ENCODE measurements at regions not wholly inside any gene's neighbourhood (a gene's known extent, or its start where the extent isn't known, plus 50 kb on each side); places are given as distances from the start of the nearest gene placed in this dataset.

- H4K5ac ChIP-seq (ENCODE audit: low read depth, low read length) = no peak overlapping the region
- ATAC-seq (ENCODE audit: low read depth) (no peak), DNase-seq (no peak)
- H2BK15ac ChIP-seq (ENCODE audit: low read depth, low read length) = no peak overlapping the region
- H3K4ac ChIP-seq (ENCODE audit: low read depth, low read length) = no peak overlapping the region
- dilution Hi-C loops (cut with HindIII; ENCODE audit: low sequenced_read_pairs, unreplicated experiment) (no loop called here), in situ Hi-C loops (cut with MboI; ENCODE audit: low sequenced_read_pairs) (no loop called here), intact Hi-C loops (cut with micrococcal nuclease) (no loop called here)
- no peak overlapping the region for H3K9ac ChIP-seq (ENCODE audit: low read depth, low read length)
- no peak overlapping the region for H2BK5ac ChIP-seq (ENCODE audit: low read depth, low read length, poor library complexity, severe bottlenecking)
- no peak overlapping the region for H3K23ac ChIP-seq (ENCODE audit: low read depth, low read length)
- no peaks in the 10 kb centered on the region for H3K36me3 ChIP-seq (ENCODE audit: control insufficient read depth, insufficient read depth, low read length)
- no peaks in the 10 kb centered on the region for H4K20me1 ChIP-seq (ENCODE audit: insufficient read depth, low read length)
- no peaks in the 10 kb centered on the region for H3K9me3 ChIP-seq (ENCODE audit: control insufficient read depth, insufficient read depth, low read length)
- ChIA-PET CTCF (no interaction called here), POLR2A (ENCODE audit: unreplicated experiment) (no interaction called here)
- no peak overlapping the region for H2BK120ac ChIP-seq (ENCODE audit: low read depth, low read length)
- H4K91ac ChIP-seq (ENCODE audit: insufficient read depth, low read depth, low read length) = no peak overlapping the region
- no peak overlapping the region for H3K4me2 ChIP-seq (ENCODE audit: low read depth, low read length)
- H2AK9ac ChIP-seq (replicated peaks; ENCODE audit: low read depth, low read length, poor library complexity) = no peak overlapping the region
- no peak overlapping the region for H4K8ac ChIP-seq (ENCODE audit: low read depth in 2 of 2, low read length in 2 of 2)
- H2BK20ac ChIP-seq (ENCODE audit: low read depth, low read length) = no peak overlapping the region
- WGBS, 2 experiments (ENCODE audit: extremely low coverage in 2 of 2, insufficient read length in 1 of 2) = 72% methylated on average over 5 of the region's 8 CpGs; no CpG with 5 or more reads in 1 of the 2 experiments
- H3K27me3 ChIP-seq (ENCODE audit: control insufficient read depth, insufficient read depth, low read length) = no peaks in the 10 kb centered on the region
- H3K9me1 ChIP-seq (ENCODE audit: insufficient read depth, low read length) = no peaks in the 10 kb centered on the region
- H3K56ac ChIP-seq (ENCODE audit: extremely low read depth, insufficient read depth, low read length) = no peak overlapping the region
- no peak overlapping the region for H3K18ac ChIP-seq (ENCODE audit: low read depth, low read length)
- no peak for TF ChIP-seq RFX5 (IDR thresholded peaks at IDR 0.05; ENCODE audit: low read depth, low read length)
- TF ChIP-seq CHD1 (IDR thresholded peaks at IDR 0.05; ENCODE audit: low read depth, low read length) = no peak
- TF ChIP-seq, protein P1, sequence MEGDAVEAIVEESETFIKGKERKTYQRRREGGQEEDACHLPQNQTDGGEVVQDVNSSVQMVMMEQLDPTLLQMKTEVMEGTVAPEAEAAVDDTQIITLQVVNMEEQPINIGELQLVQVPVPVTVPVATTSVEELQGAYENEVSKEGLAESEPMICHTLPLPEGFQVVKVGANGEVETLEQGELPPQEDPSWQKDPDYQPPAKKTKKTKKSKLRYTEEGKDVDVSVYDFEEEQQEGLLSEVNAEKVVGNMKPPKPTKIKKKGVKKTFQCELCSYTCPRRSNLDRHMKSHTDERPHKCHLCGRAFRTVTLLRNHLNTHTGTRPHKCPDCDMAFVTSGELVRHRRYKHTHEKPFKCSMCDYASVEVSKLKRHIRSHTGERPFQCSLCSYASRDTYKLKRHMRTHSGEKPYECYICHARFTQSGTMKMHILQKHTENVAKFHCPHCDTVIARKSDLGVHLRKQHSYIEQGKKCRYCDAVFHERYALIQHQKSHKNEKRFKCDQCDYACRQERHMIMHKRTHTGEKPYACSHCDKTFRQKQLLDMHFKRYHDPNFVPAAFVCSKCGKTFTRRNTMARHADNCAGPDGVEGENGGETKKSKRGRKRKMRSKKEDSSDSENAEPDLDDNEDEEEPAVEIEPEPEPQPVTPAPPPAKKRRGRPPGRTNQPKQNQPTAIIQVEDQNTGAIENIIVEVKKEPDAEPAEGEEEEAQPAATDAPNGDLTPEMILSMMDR (conservative IDR thresholded peaks at IDR 0.05; ENCODE audit: low read depth, low read length) = no peak
- TF ChIP-seq SMC3 (IDR thresholded peaks at IDR 0.05; ENCODE audit: low read depth, low read length) = no peak
- TF ChIP-seq ELK1 (IDR thresholded peaks at IDR 0.05; ENCODE audit: borderline replicate concordance, low read depth, low read length) = no peak
- no peak overlapping the region for H3K4me3 ChIP-seq (ENCODE audit: insufficient read depth, low read depth, low read length)
- BruUV-seq (replicated peaks) = no TSS peak
- H3K14ac ChIP-seq (replicated peaks; ENCODE audit: low read depth, low read length) = no peak overlapping the region
- H3K79me1 ChIP-seq (ENCODE audit: low read depth in 1 of 2, low read length in 2 of 2) = no peaks in the 10 kb centered on the region
- no peak overlapping the region for H3K27ac ChIP-seq (ENCODE audit: insufficient read depth, low read length)
- no peaks in the 10 kb centered on the region for H3K4me1 ChIP-seq (ENCODE audit: control insufficient read depth, insufficient read depth, low read length)
- no peak overlapping the region for H2AK5ac ChIP-seq (ENCODE audit: low read depth, low read length)
- no peak overlapping the region for H2AFZ ChIP-seq (replicated peaks; ENCODE audit: low read length, poor library complexity)
These were observed 117.3 kb downstream of the IRX5 start for GRCh38 chr16:55047903-55048497.

Measured in IMR-90 (cell line).